ENCODE measurements at regions not wholly inside any gene's neighbourhood (a gene's known extent, or its start where the extent isn't known, plus 50 kb on each side); places are given as distances from the start of the nearest gene placed in this dataset.

DNA sequence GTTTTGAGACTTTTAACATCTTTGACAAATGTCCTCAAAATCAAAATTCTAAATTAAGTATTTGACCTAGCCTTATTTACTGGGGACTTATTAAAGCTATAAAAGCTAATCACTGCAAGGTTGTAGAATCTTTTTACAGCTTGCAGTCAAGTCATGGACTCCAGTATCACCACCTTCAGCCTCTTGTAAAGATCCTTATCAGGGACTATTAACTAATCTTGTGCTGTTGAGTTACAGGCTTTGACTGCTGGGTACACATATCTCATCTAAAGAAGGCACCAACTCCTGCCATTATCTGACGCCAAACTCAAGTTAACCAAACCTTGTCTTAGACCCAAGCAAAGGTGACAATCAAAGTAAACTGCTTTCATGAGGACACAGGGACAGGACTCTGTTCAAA, 621.0 kb upstream of the IGFBP3 start:
- DNase-seq (ENCODE audit: low spot score), result no peak

DNA sequence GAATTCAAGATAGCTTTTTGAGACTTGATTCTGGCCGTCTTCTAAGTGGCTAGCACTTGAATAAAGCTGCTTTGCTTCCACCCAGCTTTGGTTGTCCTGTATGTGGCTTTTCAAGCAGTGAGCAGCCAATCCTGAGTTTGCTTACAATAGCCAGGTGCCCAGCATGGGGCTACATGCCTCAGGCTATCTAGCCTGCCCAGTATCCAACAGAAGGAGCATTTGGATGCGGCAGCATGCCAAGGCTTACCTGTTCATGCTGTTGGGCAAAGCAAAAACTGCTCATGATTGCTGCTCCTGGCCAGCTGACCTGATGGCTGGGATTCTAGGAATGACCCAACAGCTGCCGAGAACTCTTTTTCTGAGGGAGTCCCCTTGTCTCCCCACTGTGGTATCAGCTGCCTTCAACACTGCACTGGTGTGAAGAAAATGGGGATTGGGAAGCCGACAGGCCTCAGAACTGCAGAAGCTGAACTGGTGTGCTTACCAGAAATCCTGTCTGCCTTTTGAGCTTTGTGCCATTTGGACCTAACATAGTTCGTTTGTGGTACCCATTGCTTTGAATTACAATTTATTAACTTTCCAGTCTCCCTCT, 618.9 kb upstream of the IGFBP3 start:
- DNase-seq (ENCODE audit: low spot score), result no peak

- no peak for DNase-seq (ENCODE audit: low spot score)
These were observed 616.3 kb upstream of the IGFBP3 start for GRCh38 chr7:46537191-46537905.

DNA sequence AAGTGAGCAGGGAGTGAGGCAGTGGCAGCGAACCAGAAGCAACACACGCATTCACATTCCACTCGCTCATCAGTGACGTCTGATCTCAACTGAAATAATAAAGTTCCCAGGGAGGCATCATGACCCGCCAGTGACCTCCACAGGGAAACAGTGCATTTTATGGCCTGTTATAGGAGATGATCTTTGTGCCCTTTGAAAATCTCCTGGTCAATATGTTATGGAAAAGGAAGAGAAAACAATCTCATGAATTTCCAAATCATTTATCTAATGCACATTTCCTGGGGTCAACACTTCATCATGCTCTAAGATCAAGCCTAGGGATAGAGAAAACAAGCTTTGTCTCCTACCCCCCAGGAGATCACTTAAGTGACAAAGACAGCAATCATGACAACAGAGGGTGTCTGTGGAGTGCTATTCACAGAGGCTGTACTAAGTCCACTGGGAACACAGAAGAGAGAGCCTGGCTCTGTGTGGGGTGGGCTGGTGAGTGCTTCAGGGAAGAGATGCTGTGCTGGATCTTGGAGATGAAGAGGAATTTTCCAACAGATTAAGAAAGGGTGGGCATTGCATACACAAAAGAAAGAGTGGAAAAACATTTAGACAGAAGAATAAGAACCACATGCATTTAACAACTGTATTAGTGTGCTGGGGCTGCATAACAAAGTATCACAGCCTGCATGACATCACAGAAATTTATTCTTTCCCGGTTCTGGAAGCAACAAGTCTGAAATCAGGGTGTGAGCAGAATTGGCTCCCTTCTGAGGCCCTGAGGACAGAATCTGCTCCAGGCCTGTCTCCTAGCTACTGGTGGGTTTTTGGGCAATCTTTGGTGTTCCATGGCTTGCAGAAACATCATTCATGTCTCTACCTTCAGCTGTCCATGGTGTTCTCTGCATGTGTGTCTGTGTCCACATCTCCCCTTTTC, 613.9 kb upstream of the IGFBP3 start:
- no peak for DNase-seq (ENCODE audit: low spot score)

GRCh38 chr7:46533946-46534345, 612.9 kb upstream of the IGFBP3 start:
- DNase-seq (ENCODE audit: low spot score), result no peak

DNA sequence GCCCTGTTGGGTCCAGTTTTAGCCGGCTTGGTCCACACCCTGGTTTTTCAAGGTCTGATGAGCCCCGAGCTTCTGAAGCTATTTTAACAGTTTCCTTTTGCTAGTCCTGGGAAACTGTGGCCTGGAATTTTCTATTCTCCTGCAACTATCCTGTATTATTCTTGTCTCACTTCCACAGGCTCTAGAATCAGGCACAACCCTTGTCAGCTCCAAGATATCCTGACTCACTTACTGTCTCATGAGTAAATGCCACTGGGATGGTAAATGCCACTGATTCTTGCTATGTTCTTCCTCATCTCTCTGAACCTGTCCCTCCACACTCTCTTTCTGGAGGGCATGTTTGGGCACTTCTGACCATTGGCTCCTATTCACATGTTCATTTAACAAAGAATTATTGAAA, 611.5 kb upstream of the IGFBP3 start:
- DNase-seq (ENCODE audit: low spot score), result no peak

GRCh38 chr7:46530081-46530750, 609.1 kb upstream of the IGFBP3 start:
- no peak for DNase-seq (ENCODE audit: low spot score)

DNA sequence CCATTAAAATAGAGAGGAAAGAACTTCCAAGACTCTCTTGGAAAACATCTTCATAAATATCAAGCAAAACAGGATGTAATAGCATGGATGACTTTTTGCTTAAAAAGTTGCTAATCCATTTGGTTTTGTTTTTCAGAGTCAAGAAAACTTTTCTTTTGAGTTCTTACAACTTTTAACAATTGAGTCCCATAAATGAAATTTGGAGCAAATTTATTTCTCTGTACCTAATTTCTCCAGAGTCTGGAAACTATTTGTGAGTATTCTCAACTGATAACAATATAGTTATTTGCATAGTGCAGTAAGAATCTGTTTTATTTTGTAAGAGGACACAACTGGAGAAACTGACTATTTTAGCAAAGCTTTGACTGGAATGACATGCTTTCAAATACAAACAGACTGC, 606.3 kb upstream of the IGFBP3 start:
- DNase-seq (ENCODE audit: low spot score), result no peak

- DNase-seq (ENCODE audit: low spot score), result no peak
These were observed 604.8 kb upstream of the IGFBP3 start for GRCh38 chr7:46525876-46526275.

DNA sequence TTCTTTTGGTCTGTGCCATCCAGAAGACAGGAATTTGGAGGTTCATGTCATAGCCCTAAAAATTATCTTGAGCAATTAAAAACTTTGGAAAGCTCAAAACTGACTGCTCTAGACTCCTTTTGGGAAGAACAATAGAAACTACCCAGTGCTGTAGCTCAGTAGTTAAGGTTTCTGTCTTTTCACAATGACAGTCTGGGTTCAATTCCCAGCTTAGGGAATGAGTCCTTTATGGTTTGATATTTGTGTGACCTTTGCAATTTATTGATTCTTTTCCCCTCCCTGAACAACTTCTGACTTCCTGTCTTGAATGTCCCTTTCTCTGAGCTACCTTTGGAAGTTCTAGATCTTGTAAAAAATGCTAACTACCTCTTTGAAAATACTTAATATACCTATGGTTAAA, 603.3 kb upstream of the IGFBP3 start:
- DNase-seq (ENCODE audit: low spot score), result no peak

DNA sequence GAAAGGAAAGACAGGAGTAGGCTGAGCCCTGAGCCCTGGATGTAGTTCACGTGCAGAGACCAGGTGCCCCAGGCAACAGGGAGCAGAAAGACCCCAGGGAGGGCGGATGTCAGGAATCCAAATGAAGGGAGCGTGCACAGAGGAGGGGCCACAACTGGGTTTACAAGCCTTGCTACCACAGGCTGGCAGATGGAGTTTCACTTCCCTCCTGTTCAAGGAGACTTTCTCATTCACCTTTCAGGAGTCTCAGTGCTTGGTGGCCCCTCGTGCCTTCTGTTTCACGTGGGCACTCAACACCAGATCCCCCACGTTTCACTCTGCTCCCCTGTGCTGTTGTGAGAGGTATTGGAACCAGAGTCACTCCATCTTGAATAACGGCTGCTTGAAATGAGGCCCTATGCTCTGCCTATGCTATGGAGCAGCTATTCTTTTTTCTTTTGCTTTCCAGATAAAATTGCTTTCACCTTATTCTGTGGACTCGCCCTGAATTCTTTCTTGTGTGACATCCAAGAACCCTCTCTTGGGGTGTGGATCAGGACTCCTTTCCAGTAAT, 601.4 kb upstream of the IGFBP3 start:
- no peak for DNase-seq (ENCODE audit: low spot score)

DNA sequence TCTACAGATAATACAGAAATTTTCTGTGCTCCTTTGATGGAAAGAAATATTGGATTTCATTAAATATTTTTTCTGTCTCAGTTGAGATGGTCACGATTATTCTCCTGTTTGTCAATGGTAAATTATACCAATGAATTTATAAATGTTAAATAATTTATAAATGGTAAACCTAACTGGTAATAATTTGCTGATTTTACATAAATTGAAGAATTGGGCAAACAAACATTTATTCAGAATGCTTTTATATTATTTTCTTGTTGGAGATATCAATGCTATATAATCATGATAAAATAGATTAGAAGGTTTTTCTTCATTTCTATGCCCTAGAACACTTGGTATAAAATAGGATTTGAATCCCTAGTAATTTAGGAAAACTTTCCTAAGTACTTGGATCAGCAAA, 597.6 kb upstream of the IGFBP3 start:
- DNase-seq (ENCODE audit: low spot score), result no peak

- no peak for DNase-seq (ENCODE audit: low spot score)
These were observed 594.9 kb upstream of the IGFBP3 start for GRCh38 chr7:46515844-46516590.

- DNase-seq (ENCODE audit: low spot score), result no peak
These were observed 592.4 kb upstream of the IGFBP3 start for GRCh38 chr7:46513447-46513848.

GRCh38 chr7:46512891-46513413, 591.9 kb upstream of the IGFBP3 start:
- no peak for DNase-seq (ENCODE audit: low spot score)

DNA sequence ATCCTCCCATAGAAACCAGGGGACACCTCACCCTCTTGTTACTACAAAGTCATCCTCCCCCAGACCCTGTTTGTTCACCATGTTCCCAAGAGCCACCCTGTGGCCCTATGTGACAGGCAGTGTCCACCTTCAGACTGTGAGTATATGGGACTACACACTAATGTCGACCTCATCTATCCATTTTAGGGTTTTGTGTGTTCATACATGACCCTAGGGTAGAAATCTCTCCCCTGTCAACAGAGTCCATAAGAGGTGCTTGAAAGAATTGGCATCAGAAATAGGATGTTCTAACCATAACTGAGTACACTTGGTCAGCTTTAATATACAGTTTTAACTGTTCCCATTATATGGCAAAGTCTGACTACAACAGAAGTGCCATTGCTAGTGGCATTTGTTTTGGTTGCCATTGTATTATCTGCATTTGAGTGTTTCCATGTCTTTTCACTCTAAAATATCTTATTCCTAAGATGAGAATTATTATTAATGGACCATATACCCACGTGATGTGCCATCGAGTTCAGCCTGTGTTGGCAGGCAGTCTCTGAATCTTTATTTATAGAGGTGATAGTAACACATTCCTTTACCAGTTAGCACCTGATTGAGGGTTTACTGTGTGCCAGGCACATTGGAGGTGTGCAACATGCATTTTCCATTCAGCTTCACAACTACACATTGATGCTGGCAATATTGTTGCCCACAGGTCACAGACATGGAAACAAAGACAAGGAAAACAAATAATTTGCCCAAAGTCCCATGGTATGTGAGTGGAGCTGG, 590.6 kb upstream of the IGFBP3 start:
- no peak for DNase-seq (ENCODE audit: low spot score)

- DNase-seq (ENCODE audit: low spot score), result no peak
These were observed 587.5 kb upstream of the IGFBP3 start for GRCh38 chr7:46508583-46508982.

- DNase-seq (ENCODE audit: low spot score), result no peak
These were observed 586.5 kb upstream of the IGFBP3 start for GRCh38 chr7:46507560-46507959.

GRCh38 chr7:46494441-46494840, 573.4 kb upstream of the IGFBP3 start:
- DNase-seq (ENCODE audit: low spot score), result no peak

DNA sequence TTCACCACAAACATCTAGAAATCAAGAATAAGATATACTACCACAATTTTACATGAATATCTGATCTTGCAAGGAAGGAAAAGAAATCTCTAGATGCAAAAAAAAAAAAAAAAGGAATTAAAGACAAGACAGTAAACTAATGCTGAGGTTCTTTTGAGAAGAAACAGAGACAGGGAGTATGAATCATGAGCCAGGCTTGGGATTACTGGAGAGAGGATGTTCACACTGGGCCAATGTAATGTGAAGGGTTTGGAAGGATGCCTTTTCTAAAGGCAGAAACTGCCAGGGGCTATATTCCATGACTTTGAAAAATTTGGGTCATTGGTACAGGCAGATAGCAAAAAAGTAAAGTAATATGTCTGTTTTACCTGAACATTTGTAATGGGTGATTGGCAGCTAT, 573.0 kb upstream of the IGFBP3 start:
- DNase-seq (ENCODE audit: low spot score), result no peak

Data from AG08396 (cell line).